ENCODE measurements at regions not wholly inside any gene's neighbourhood (a gene's known extent, or its start where the extent isn't known, plus 50 kb on each side); places are given as distances from the start of the nearest gene placed in this dataset.

- TF ChIP-seq, protein P1, sequence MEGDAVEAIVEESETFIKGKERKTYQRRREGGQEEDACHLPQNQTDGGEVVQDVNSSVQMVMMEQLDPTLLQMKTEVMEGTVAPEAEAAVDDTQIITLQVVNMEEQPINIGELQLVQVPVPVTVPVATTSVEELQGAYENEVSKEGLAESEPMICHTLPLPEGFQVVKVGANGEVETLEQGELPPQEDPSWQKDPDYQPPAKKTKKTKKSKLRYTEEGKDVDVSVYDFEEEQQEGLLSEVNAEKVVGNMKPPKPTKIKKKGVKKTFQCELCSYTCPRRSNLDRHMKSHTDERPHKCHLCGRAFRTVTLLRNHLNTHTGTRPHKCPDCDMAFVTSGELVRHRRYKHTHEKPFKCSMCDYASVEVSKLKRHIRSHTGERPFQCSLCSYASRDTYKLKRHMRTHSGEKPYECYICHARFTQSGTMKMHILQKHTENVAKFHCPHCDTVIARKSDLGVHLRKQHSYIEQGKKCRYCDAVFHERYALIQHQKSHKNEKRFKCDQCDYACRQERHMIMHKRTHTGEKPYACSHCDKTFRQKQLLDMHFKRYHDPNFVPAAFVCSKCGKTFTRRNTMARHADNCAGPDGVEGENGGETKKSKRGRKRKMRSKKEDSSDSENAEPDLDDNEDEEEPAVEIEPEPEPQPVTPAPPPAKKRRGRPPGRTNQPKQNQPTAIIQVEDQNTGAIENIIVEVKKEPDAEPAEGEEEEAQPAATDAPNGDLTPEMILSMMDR (IDR thresholded peaks at IDR 0.05), result no peak
- no peak for TF ChIP-seq POLR2A (IDR thresholded peaks at IDR 0.05)
Observed at GRCh38 chr2:54047091-54047490, 68.3 kb upstream of the ACYP2 start.

Data from thyroid gland (tissue), 4 donors.